ENCODE measurements at regions not wholly inside any gene's neighbourhood (a gene's known extent, or its start where the extent isn't known, plus 50 kb on each side); places are given as distances from the start of the nearest gene placed in this dataset.

DNA sequence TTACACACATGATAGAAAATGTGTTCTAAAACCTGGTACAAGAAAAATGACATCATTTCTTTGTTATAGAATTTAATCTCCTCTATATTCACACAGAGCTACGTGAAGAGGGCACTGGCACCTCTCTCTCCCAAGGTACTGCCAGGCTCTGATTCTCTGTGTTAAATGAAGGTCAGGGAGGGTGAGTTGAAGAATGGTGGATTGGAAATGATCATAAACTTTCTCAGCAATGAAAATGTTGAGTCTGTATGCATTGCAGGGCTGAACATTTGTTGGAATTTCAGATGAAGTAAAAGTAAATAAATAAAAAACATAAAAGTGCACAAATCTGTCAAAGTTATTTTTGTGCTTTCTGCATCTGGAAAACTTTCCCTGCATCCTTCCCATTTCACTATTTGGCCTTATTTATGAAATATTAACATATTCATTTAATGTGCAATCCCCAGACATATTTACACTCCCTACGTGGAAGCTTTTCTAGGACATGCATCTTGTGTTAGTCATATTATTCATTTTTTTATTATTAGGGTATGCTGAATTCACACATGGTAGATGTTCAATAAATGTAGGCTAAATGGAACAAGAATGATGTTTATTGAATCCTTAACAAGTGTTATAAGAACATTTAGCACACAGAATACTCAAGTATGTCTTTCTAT, 810.3 kb upstream of the CDH8 start:
- TF ChIP-seq CTCF (IDR thresholded peaks at IDR 0.05) (no peak), POLR2A (IDR thresholded peaks at IDR 0.05) (no peak)
